OCI-LY7 (cell line): ENCODE measurements at regions not wholly inside any gene's neighbourhood (a gene's known extent, or its start where the extent isn't known, plus 50 kb on each side); places are given as distances from the start of the nearest gene placed in this dataset.

Experiments
- EZH2phosphoT487 ChIP-seq: fragments of 200-600 bp; sonication (generic); IDR thresholded peaks from 2 replicates; pipeline ENCODE4 v1.6.1; 2018; ENCODE audit warnings: low read depth, borderline replicate concordance, mild to moderate bottlenecking, mixed run types, antibody characterized with exemption, low read length, moderate library complexity, mixed read lengths
- TF ChIP-seq, protein P1 (sequence below): fragments of 200-600 bp; sonication (generic); conservative IDR thresholded peaks from 2 replicates; pipeline ENCODE4 v1.5.1; 2014; ENCODE audit warnings: mild to moderate bottlenecking, antibody characterized with exemption, low read length, moderate library complexity, mixed read lengths

DNA sequence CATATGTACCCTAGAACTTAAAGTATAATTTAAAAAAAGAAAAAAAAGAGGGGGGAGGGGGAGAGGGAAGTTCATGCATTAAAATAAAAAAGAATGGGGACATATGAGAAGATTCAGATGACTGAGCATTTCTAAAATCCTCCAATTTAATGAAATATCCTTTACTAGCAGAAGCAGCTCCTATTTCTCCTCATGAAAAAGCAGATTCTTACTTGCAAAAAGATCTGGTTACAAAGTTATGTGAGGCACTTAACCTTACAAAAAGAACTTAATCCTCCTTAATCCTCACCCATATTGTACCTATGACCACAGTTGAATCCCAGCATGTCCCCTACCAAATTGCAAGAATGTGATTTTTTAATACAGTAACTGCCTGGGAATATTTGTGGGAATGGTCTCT lies 298.5 kb downstream of the SRGAP2C start:
- TF ChIP-seq, protein P1, sequence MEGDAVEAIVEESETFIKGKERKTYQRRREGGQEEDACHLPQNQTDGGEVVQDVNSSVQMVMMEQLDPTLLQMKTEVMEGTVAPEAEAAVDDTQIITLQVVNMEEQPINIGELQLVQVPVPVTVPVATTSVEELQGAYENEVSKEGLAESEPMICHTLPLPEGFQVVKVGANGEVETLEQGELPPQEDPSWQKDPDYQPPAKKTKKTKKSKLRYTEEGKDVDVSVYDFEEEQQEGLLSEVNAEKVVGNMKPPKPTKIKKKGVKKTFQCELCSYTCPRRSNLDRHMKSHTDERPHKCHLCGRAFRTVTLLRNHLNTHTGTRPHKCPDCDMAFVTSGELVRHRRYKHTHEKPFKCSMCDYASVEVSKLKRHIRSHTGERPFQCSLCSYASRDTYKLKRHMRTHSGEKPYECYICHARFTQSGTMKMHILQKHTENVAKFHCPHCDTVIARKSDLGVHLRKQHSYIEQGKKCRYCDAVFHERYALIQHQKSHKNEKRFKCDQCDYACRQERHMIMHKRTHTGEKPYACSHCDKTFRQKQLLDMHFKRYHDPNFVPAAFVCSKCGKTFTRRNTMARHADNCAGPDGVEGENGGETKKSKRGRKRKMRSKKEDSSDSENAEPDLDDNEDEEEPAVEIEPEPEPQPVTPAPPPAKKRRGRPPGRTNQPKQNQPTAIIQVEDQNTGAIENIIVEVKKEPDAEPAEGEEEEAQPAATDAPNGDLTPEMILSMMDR: no peak
- TF ChIP-seq EZH2phosphoT487: no peak
